Activated naive CD4-positive, alpha-beta T cell treated with anti-CD3 and anti-CD28 coated beads for 36 hours (primary cell): ENCODE measurements at regions not wholly inside any gene's neighbourhood (a gene's known extent, or its start where the extent isn't known, plus 50 kb on each side); places are given as distances from the start of the nearest gene placed in this dataset.
"Not testable (repeated sequence)": the region's sequence is repeated elsewhere in the genome, so short reads cannot be mapped to it uniquely, and the experiment has no call there.

Experiments used
- CTCF ChIA-PET: fragments of 350-600 bp; sonication (Branson Sonifier 250); formaldehyde crosslinking; loops from one replicate; lab custom pipeline; 2021; ENCODE audit warnings: antibody characterized with exemption; lab: Charles Lee
- DNase-seq: peaks from one replicate; pipeline ENCODE4 v3.0.0-alpha.2; 2020
- H3K27ac Mint-ChIP-seq: one replicate; pipeline ENCODE4 v1.8.0; 2021; ENCODE audit warnings: mild to moderate bottlenecking, mixed read lengths
- H3K27me3 Mint-ChIP-seq: one replicate; pipeline ENCODE4 v1.8.0; 2021; ENCODE audit warnings: low read depth, mixed read lengths
- H3K36me3 Mint-ChIP-seq: one replicate; pipeline ENCODE4 v1.8.0; 2021; ENCODE audit warnings: low read depth, mixed read lengths
- H3K4me1 Mint-ChIP-seq: one replicate; pipeline ENCODE4 v1.8.0; 2021; ENCODE audit warnings: low read depth, mixed read lengths
- H3K4me3 Mint-ChIP-seq: one replicate; pipeline ENCODE4 v1.8.0; 2021; ENCODE audit warnings: mild to moderate bottlenecking, moderate library complexity, mixed read lengths
- H3K9me3 Mint-ChIP-seq: one replicate; pipeline ENCODE4 v1.8.0; 2021; ENCODE audit warnings: mixed read lengths
- intact Hi-C: fragments of 100-400 bp; cut with micrococcal nuclease; formaldehyde crosslinking; loops from one replicate; pipeline ENCODE4 v1.15.1; 2023

- DNase-seq, result no peak
- Mint-ChIP-seq H3K27me3 (peaks cover 2% of the 10 kb centered on the region), H3K9me3 (no peaks in the 10 kb centered on the region), H3K27ac (no peak overlapping the region), H3K36me3 (no peaks in the 10 kb centered on the region), H3K4me3 (no peak overlapping the region), H3K4me1 (no peaks in the 10 kb centered on the region)
- CTCF ChIA-PET, result no interaction called here
- intact Hi-C loops, result no loop called here
Observed at GRCh38 chr2:212732860-212733259, 194.3 kb upstream of the ERBB4 start.

- Mint-ChIP-seq H3K4me3 (no peak overlapping the region), H3K9me3 (no peaks in the 10 kb centered on the region), H3K4me1 (no peaks in the 10 kb centered on the region), H3K36me3 (no peaks in the 10 kb centered on the region), H3K27me3 (peaks cover 2% of the 10 kb centered on the region), H3K27ac (no peak overlapping the region)
- CTCF ChIA-PET, result interaction anchor here (1.1 kb wide), 1 partner anchor 419 kb away, joined by 4 read pairs; no protein-coding TSS in a partner anchor
- DNase-seq, result no peak
- intact Hi-C loops, result loop anchor here (2.0 kb wide), 1 partner anchor 292 kb away; no protein-coding TSS in a partner anchor
Observed at GRCh38 chr2:212730994-212731393, 192.4 kb upstream of the ERBB4 start.

GRCh38 chr2:212728717-212729116, 190.1 kb upstream of the ERBB4 start:
- no peaks in the 10 kb centered on the region for H3K36me3 Mint-ChIP-seq
- H3K4me3 Mint-ChIP-seq, result no peak overlapping the region
- intact Hi-C loops, result no loop called here
- DNase-seq, result no peak
- CTCF ChIA-PET, result interaction anchor here (0.6 kb wide), 1 partner anchor 1055 kb away, joined by 3 read pairs; no protein-coding TSS in a partner anchor
- no peaks in the 10 kb centered on the region for H3K9me3 Mint-ChIP-seq
- peaks cover 2% of the 10 kb centered on the region for H3K27me3 Mint-ChIP-seq
- H3K4me1 Mint-ChIP-seq, result no peaks in the 10 kb centered on the region
- no peak overlapping the region for H3K27ac Mint-ChIP-seq

- DNase-seq, result peak; percentile 7
- Mint-ChIP-seq H3K4me1 (no peaks in the 10 kb centered on the region), H3K36me3 (no peaks in the 10 kb centered on the region), H3K9me3 (no peaks in the 10 kb centered on the region), H3K27ac (no peak overlapping the region), H3K27me3 (peaks cover 2% of the 10 kb centered on the region), H3K4me3 (no peak overlapping the region)
- intact Hi-C loops, result no loop called here
- CTCF ChIA-PET, result no interaction called here
Observed at GRCh38 chr2:212727751-212728150, 189.1 kb upstream of the ERBB4 start.

- no peak overlapping the region for H3K27ac Mint-ChIP-seq
- intact Hi-C loops, result no loop called here
- no peak overlapping the region for H3K4me3 Mint-ChIP-seq
- DNase-seq, result no peak
- no peaks in the 10 kb centered on the region for H3K36me3 Mint-ChIP-seq
- H3K9me3 Mint-ChIP-seq, result peaks cover 2% of the 10 kb centered on the region
- no peaks in the 10 kb centered on the region for H3K4me1 Mint-ChIP-seq
- CTCF ChIA-PET, result no interaction called here
- H3K27me3 Mint-ChIP-seq, result peaks cover 2% of the 10 kb centered on the region
Observed at GRCh38 chr2:212726403-212726802, 187.8 kb upstream of the ERBB4 start.

GRCh38 chr2:212725180-212725579, 186.6 kb upstream of the ERBB4 start:
- peaks cover 2% of the 10 kb centered on the region for H3K9me3 Mint-ChIP-seq
- CTCF ChIA-PET, result no interaction called here
- intact Hi-C loops, result no loop called here
- no peak overlapping the region for H3K27ac Mint-ChIP-seq
- peaks cover 2% of the 10 kb centered on the region for H3K27me3 Mint-ChIP-seq
- no peak overlapping the region for H3K4me3 Mint-ChIP-seq
- no peaks in the 10 kb centered on the region for H3K36me3 Mint-ChIP-seq
- H3K4me1 Mint-ChIP-seq, result no peaks in the 10 kb centered on the region
- DNase-seq, result no peak

GRCh38 chr2:212723226-212723625, 184.6 kb upstream of the ERBB4 start:
- Mint-ChIP-seq H3K27ac (no peak overlapping the region), H3K4me1 (no peaks in the 10 kb centered on the region), H3K27me3 (no peaks in the 10 kb centered on the region), H3K9me3 (peaks cover 2% of the 10 kb centered on the region), H3K36me3 (no peaks in the 10 kb centered on the region), H3K4me3 (no peak overlapping the region)
- DNase-seq, result no peak
- CTCF ChIA-PET, result no interaction called here
- intact Hi-C loops, result no loop called here

GRCh38 chr2:212722046-212722445, 183.4 kb upstream of the ERBB4 start:
- intact Hi-C loops, result no loop called here
- no peak overlapping the region for H3K27ac Mint-ChIP-seq
- no peaks in the 10 kb centered on the region for H3K36me3 Mint-ChIP-seq
- H3K4me3 Mint-ChIP-seq, result no peak overlapping the region
- H3K27me3 Mint-ChIP-seq, result no peaks in the 10 kb centered on the region
- H3K4me1 Mint-ChIP-seq, result no peaks in the 10 kb centered on the region
- H3K9me3 Mint-ChIP-seq, result peaks cover 2% of the 10 kb centered on the region
- no peak for DNase-seq
- CTCF ChIA-PET, result interaction anchor here (0.6 kb wide), 1 partner anchor 122 kb away, joined by 3 read pairs; no protein-coding TSS in a partner anchor

- H3K27ac Mint-ChIP-seq, result no peak overlapping the region
- CTCF ChIA-PET, result interaction anchor here (0.8 to 1.2 kb wide), 2 partner anchors 34 to 54 kb away, joined by 3 read pairs; no protein-coding TSS in a partner anchor
Observed at GRCh38 chr2:212721026-212721451, 182.4 kb upstream of the ERBB4 start.

GRCh38 chr2:212715411-212715810, 176.8 kb upstream of the ERBB4 start:
- H3K27me3 Mint-ChIP-seq, result not testable (repeated sequence)

More at GRCh38 chr2:212721026-212721451, 182.4 kb upstream of the ERBB4 start:
- H3K36me3 Mint-ChIP-seq, result no peaks in the 10 kb centered on the region
- intact Hi-C loops, result no loop called here
- no peaks in the 10 kb centered on the region for H3K27me3 Mint-ChIP-seq
- H3K4me3 Mint-ChIP-seq, result no peak overlapping the region
- no peak for DNase-seq
- no peaks in the 10 kb centered on the region for H3K4me1 Mint-ChIP-seq
- H3K9me3 Mint-ChIP-seq, result peaks cover 2% of the 10 kb centered on the region

GRCh38 chr2:212713681-212714080, 175.1 kb upstream of the ERBB4 start:
- no peak overlapping the region for H3K27ac Mint-ChIP-seq
- no peaks in the 10 kb centered on the region for H3K36me3 Mint-ChIP-seq
- H3K4me3 Mint-ChIP-seq, result no peak overlapping the region
- CTCF ChIA-PET, result no interaction called here
- H3K9me3 Mint-ChIP-seq, result no peaks in the 10 kb centered on the region
- no peaks in the 10 kb centered on the region for H3K27me3 Mint-ChIP-seq
- DNase-seq, result no peak
- intact Hi-C loops, result no loop called here
- no peaks in the 10 kb centered on the region for H3K4me1 Mint-ChIP-seq

More at GRCh38 chr2:212715411-212715810, 176.8 kb upstream of the ERBB4 start:
- H3K4me1 Mint-ChIP-seq, H3K9me3 Mint-ChIP-seq, H3K36me3 Mint-ChIP-seq, H3K4me3 Mint-ChIP-seq, intact Hi-C loops, H3K27ac Mint-ChIP-seq, CTCF ChIA-PET, DNase-seq: not testable (repeated sequence)

- Mint-ChIP-seq H3K36me3 (no peaks in the 10 kb centered on the region), H3K9me3 (no peaks in the 10 kb centered on the region), H3K4me1 (no peaks in the 10 kb centered on the region), H3K4me3 (no peak overlapping the region), H3K27ac (no peak overlapping the region), H3K27me3 (no peaks in the 10 kb centered on the region)
- CTCF ChIA-PET, result no interaction called here
- intact Hi-C loops, result no loop called here
- no peak for DNase-seq
Observed at GRCh38 chr2:212712991-212713390, 174.4 kb upstream of the ERBB4 start.

GRCh38 chr2:212712466-212712865, 173.9 kb upstream of the ERBB4 start:
- CTCF ChIA-PET, result no interaction called here
- Mint-ChIP-seq H3K27ac (no peak overlapping the region), H3K27me3 (no peaks in the 10 kb centered on the region), H3K4me3 (no peak overlapping the region), H3K36me3 (no peaks in the 10 kb centered on the region), H3K4me1 (no peaks in the 10 kb centered on the region), H3K9me3 (no peaks in the 10 kb centered on the region)
- intact Hi-C loops, result no loop called here
- no peak for DNase-seq
